GM12873 (cell line): ENCODE measurements at regions not wholly inside any gene's neighbourhood (a gene's known extent, or its start where the extent isn't known, plus 50 kb on each side); places are given as distances from the start of the nearest gene placed in this dataset.

Experiments
- TF ChIP-seq, protein P1 (sequence below): IDR thresholded peaks from 2 replicates; pipeline ENCODE4 v1.5.1; 2012; ENCODE audit warnings: low read depth, mild to moderate bottlenecking, moderate library complexity, low read length, control low read depth; ENCODE audit not compliant: insufficient read depth; ENCODE audit errors: missing control alignments

DNA sequence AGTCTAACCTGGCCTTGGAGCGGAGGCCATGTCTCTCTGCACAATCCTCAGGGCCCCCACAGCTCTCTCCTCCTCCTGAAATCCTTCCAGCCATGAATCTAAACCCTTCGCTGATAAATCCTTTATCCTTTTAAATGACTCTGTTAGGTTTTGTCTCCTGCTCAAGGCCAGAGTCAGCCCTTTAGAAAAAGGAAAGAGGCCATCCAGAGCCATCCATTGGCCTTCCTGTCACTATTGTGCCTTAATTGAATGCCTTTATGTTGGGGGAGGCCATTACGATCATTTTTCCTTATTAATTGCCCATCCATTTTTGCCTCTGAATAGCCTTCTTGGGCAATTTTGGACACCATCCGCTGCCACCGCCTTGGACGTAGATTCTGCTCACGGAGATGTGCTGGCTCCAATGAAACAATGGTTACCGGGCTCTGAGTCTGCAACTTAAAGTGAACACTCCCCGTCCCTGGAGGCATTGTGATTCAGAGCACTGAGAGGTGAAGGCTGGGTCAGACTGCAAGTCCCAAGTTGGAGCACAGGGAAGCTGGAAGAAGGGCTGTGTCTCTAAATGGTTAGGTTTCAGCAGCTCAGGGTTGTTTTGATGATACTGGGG, 213.0 kb upstream of the E2F8 start:
- TF ChIP-seq, protein P1, sequence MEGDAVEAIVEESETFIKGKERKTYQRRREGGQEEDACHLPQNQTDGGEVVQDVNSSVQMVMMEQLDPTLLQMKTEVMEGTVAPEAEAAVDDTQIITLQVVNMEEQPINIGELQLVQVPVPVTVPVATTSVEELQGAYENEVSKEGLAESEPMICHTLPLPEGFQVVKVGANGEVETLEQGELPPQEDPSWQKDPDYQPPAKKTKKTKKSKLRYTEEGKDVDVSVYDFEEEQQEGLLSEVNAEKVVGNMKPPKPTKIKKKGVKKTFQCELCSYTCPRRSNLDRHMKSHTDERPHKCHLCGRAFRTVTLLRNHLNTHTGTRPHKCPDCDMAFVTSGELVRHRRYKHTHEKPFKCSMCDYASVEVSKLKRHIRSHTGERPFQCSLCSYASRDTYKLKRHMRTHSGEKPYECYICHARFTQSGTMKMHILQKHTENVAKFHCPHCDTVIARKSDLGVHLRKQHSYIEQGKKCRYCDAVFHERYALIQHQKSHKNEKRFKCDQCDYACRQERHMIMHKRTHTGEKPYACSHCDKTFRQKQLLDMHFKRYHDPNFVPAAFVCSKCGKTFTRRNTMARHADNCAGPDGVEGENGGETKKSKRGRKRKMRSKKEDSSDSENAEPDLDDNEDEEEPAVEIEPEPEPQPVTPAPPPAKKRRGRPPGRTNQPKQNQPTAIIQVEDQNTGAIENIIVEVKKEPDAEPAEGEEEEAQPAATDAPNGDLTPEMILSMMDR = no peak

DNA sequence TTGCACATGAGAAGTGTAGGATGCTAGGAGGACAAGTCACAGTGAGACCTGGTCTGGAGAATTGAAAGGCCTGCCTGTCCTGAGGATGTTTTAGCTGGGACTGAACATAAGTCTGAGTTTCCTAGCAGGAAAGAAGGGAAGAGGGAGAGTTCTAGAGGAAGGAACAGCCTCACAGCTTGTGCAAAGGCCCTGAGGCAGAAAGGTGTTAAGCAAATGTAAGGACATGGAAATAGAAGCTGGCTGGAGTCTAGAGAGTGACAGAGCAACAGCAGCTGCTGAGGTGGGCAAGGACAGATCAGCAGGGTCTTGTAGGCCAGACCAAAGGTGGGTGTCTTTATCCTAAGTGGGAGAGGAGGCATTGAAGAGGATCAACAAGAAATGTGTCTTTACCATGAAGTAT, 210.9 kb upstream of the E2F8 start:
- TF ChIP-seq, protein P1 = no peak

DNA sequence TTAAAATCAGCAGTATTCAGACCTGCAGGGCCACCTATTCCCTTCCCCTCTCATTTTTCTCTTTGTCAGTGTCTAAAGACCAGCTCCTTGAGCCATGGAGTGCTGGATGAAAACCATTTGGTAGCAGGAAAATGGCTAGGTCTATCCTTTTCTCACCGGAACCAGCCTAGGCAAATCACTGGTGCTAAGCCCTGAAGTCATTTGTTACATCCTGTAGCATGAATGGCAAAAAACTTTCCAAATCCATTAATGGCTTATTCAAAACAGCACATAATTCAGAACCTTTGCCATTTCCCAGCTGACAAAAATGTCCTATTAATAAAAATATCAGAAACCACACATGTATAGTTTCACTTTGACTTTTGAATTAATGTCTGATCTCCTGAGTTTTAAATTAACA, 209.5 kb upstream of the E2F8 start:
- TF ChIP-seq, protein P1 = no peak

DNA sequence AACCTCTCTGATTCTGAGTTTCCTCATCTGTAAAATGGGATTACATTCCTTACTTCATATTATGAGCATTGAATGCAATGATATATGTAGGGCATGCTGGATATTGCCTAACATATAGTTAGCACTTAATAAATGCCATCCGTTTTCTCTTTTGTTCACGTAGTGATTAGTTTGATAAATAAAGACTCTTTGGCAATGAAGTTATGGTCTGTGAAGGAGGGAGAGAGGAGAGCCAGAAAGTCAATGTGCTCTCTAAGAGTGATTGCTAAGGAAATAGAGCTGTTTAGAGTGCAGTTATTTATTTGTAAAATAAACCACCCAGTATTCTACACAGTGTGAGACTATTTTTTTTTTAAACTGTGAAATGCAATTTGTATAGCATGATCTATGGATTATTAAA, 207.9 kb upstream of the E2F8 start:
- TF ChIP-seq, protein P1 = no peak

DNA sequence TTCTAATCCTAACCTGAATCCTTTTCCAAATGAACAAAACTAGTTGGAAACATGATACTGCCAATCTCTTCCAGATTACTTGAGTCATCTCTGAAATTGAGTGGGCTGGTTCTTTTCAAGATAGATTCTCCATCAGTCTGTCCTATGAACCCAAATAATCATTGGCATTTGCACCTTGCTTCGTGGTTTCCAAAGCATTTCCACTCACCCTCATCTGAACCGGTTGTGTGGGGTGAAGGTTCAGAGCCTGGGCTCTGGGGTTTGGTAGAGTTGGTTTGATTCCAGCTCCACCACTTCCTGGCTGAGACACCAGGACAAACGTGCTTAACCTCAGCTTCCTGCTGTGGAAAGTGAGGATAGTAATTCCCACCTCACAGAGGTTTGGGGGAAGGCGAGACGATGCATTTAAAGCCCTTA, 206.4 kb upstream of the E2F8 start:
- TF ChIP-seq, protein P1 = no peak

DNA sequence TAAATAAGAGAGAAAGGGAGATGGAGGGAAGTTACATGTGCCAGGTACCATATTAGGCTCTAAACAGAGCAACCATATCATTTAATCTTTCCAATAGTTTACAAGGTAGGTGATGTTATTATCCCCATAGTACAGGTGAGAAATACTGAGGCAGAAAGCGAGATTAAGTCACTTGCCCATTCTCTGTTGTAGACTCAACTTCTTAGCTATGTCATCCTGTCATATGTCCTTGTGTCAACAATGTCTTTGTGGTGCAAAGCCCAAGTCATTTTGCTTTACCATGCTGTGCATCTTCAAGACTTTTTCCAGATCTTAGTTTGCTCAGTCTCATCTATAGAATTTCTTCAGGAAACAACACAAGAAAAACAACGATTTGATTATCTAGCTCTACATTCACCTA, 205.0 kb upstream of the E2F8 start:
- TF ChIP-seq, protein P1 = no peak

DNA sequence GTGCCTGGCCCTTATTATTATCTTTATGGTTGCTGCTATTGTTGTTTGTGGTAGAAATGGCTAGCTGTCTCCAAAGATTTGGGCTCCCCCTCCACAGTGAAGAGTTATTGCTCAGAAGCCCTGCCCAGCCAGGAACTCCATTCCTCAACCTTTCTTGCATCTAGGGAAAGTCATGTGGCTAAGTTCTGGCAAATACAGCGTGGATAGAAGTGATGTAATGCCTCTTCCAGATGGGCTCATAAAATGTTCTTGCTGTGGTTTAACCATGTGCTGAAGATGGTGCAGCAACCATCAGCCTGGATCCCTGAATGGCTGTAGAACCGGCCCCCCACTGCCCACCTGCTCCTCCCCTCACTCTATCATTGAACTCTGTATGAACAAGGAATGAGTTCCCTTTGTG, 203.5 kb upstream of the E2F8 start:
- TF ChIP-seq, protein P1 = no peak
